SK-N-SH treated with all-trans-retinoic acid at 6 μM for 48 hours (cell line): ENCODE measurements at regions not wholly inside any gene's neighbourhood (a gene's known extent, or its start where the extent isn't known, plus 50 kb on each side); places are given as distances from the start of the nearest gene placed in this dataset.

Experiments used
- ATAC-seq: fragments of 200-7000 bp; cut with Tn5 transposase; 3 replicates; pipeline ENCODE4 v1.9.1; 2020; ENCODE audit warnings: mild to moderate bottlenecking, moderate library complexity
- BACH2 ChIP-seq: fragments of 250-450 bp; sonication (Bioruptor Pico); IDR thresholded peaks from 2 replicates; pipeline ENCODE4 v1.9.0; 2021; ENCODE audit warnings: mild to moderate bottlenecking, borderline replicate concordance
- CREB5 ChIP-seq: fragments of 250-450 bp; sonication (Bioruptor Pico); IDR thresholded peaks from 2 replicates; pipeline ENCODE4 v1.5.1; 2020; ENCODE audit warnings: low read depth, mild to moderate bottlenecking, moderate library complexity
- CSDC2 ChIP-seq: fragments of 250-450 bp; sonication (Bioruptor Pico); IDR thresholded peaks from 2 replicates; pipeline ENCODE4 v1.5.0; 2020; ENCODE audit warnings: mild to moderate bottlenecking, moderate library complexity
- CSRNP3 ChIP-seq: fragments of 250-450 bp; sonication (Bioruptor Pico); IDR thresholded peaks from 2 replicates; pipeline ENCODE4 v1.5.1; 2021; ENCODE audit warnings: mild to moderate bottlenecking, moderate library complexity
- ESRRG ChIP-seq: fragments of 250-450 bp; sonication (Bioruptor Pico); IDR thresholded peaks from 2 replicates; pipeline ENCODE4 v1.6.1; 2021; ENCODE audit warnings: mild to moderate bottlenecking
- GLIS3 ChIP-seq: fragments of 250-450 bp; sonication (Bioruptor Pico); IDR thresholded peaks from 2 replicates; pipeline ENCODE4 v1.5.0; 2020; ENCODE audit warnings: mild to moderate bottlenecking, moderate library complexity
- ISL1 ChIP-seq: fragments of 250-450 bp; sonication (Bioruptor Pico); IDR thresholded peaks from 2 replicates; pipeline ENCODE4 v2.1.2; 2022; ENCODE audit warnings: mild to moderate bottlenecking, moderate library complexity
- OSR1 ChIP-seq: fragments of 250-450 bp; sonication (Bioruptor Pico); IDR thresholded peaks from 2 replicates; pipeline ENCODE4 v1.8.0; 2022; ENCODE audit warnings: moderate library complexity, mild to moderate bottlenecking, inconsistent platforms
- PATZ1 ChIP-seq: fragments of 250-450 bp; sonication (Bioruptor Pico); IDR thresholded peaks from 2 replicates; pipeline ENCODE4 v1.8.0; 2020; ENCODE audit warnings: mild to moderate bottlenecking, moderate library complexity, borderline replicate concordance
- POU6F1 ChIP-seq: fragments of 250-450 bp; sonication (Bioruptor Pico); IDR thresholded peaks from 2 replicates; pipeline ENCODE4 v1.8.0; 2021; ENCODE audit warnings: low read depth, mild to moderate bottlenecking, moderate library complexity, borderline replicate concordance
- PPARA ChIP-seq: fragments of 250-450 bp; sonication (Bioruptor Pico); IDR thresholded peaks from 2 replicates; pipeline ENCODE4 v1.5.0; 2020; ENCODE audit warnings: mild to moderate bottlenecking, borderline replicate concordance
- RARB ChIP-seq: fragments of 250-450 bp; sonication (Bioruptor Pico); IDR thresholded peaks from 2 replicates; pipeline ENCODE4 v1.8.0; 2021; ENCODE audit warnings: mild to moderate bottlenecking, moderate library complexity
- SNAI2 ChIP-seq: fragments of 250-450 bp; sonication (Bioruptor Pico); IDR thresholded peaks from 2 replicates; pipeline ENCODE4 v1.5.0; 2020; ENCODE audit warnings: mild to moderate bottlenecking, moderate library complexity
- TCF4 ChIP-seq: fragments of 250-450 bp; sonication (Bioruptor Pico); IDR thresholded peaks from 2 replicates; pipeline ENCODE4 v1.8.0; 2021; ENCODE audit warnings: mild to moderate bottlenecking, moderate library complexity, borderline replicate concordance
- TOX ChIP-seq: fragments of 250-450 bp; sonication (Bioruptor Pico); IDR thresholded peaks from 2 replicates; pipeline ENCODE4 v1.8.0; 2021; ENCODE audit warnings: mild to moderate bottlenecking, moderate library complexity, borderline replicate concordance
- TSHZ2 ChIP-seq: fragments of 250-450 bp; sonication (Bioruptor Pico); IDR thresholded peaks from 2 replicates; pipeline ENCODE4 v1.5.0; 2020; ENCODE audit warnings: mild to moderate bottlenecking, moderate library complexity
- ZC3H10 ChIP-seq: fragments of 250-450 bp; sonication (Bioruptor Pico); IDR thresholded peaks from 2 replicates; pipeline ENCODE4 v1.5.1; 2021; ENCODE audit warnings: mild to moderate bottlenecking, moderate library complexity
- ZFP30 ChIP-seq: fragments of 450-650 bp; formaldehyde crosslinking; IDR thresholded peaks from 2 replicates; pipeline ENCODE4 v1.5.0; 2022; ENCODE audit warnings: mild to moderate bottlenecking, moderate library complexity
- ZNF565 ChIP-seq: fragments of 450-650 bp; formaldehyde crosslinking; conservative IDR thresholded peaks from 2 replicates; pipeline ENCODE4 v1.5.0; 2020; ENCODE audit warnings: low read depth, mild to moderate bottlenecking, moderate library complexity
- ZNF70 ChIP-seq: fragments of 450-650 bp; formaldehyde crosslinking; IDR thresholded peaks from 2 replicates; pipeline ENCODE4 v1.5.0; 2020; ENCODE audit warnings: mild to moderate bottlenecking, moderate library complexity
- ZNF8 ChIP-seq: fragments of 450-650 bp; formaldehyde crosslinking; IDR thresholded peaks from 2 replicates; pipeline ENCODE4 v1.5.0; 2020; ENCODE audit warnings: mild to moderate bottlenecking, moderate library complexity

GRCh38 chr2:13093416-13093991 is 376.8 kb downstream of the TRIB2 start:
- ATAC-seq, result no peak
- no peak for TF ChIP-seq TCF4
- no peak for TF ChIP-seq CSDC2 (CRISPR knock-in tag)
- no peak for TF ChIP-seq ZNF8 (CRISPR knock-in tag)
- no peak for TF ChIP-seq PATZ1 (CRISPR knock-in tag)
- TF ChIP-seq RARB, result no peak
- TF ChIP-seq GLIS3, result no peak
- no peak for TF ChIP-seq ISL1
- TF ChIP-seq CREB5, result no peak
- TF ChIP-seq BACH2, result no peak
- no peak for TF ChIP-seq TOX (CRISPR knock-in tag)
- no peak for TF ChIP-seq OSR1 (CRISPR knock-in tag)
- no peak for TF ChIP-seq PPARA (CRISPR knock-in tag)
- no peak for TF ChIP-seq ZNF70 (CRISPR knock-in tag)
- no peak for TF ChIP-seq ZC3H10 (CRISPR knock-in tag)
- no peak for TF ChIP-seq ESRRG (CRISPR knock-in tag)
- no peak for TF ChIP-seq TSHZ2 (CRISPR knock-in tag)
- TF ChIP-seq SNAI2 (CRISPR knock-in tag), result no peak

GRCh38 chr2:13102397-13103063 is 385.8 kb downstream of the TRIB2 start:
- ATAC-seq, result no peak
- TF ChIP-seq ESRRG (CRISPR knock-in tag) (no peak), TCF4 (no peak), ZFP30 (no peak), CSDC2 (CRISPR knock-in tag) (no peak)

- ATAC-seq, result no peak
- TF ChIP-seq POU6F1 (CRISPR knock-in tag) (no peak), ZNF8 (CRISPR knock-in tag) (no peak), OSR1 (CRISPR knock-in tag) (no peak), ZNF565 (no peak), ZC3H10 (CRISPR knock-in tag) (no peak), ESRRG (CRISPR knock-in tag) (no peak), CSRNP3 (CRISPR knock-in tag) (no peak)
Measured at GRCh38 chr2:13103151-13103550, 386.4 kb downstream of the TRIB2 start.
